ENCODE measurements at regions not wholly inside any gene's neighbourhood (a gene's known extent, or its start where the extent isn't known, plus 50 kb on each side); places are given as distances from the start of the nearest gene placed in this dataset.
"Not testable (repeated sequence)": the region's sequence is repeated elsewhere in the genome, so short reads cannot be mapped to it uniquely, and the experiment has no call there.

GRCh38 chr20:40016392-40016791 is 672.6 kb downstream of the MAFB start:
- peaks cover 8% of the 10 kb centered on the region for H3K4me1 Mint-ChIP-seq (ENCODE audit: low read depth)
- H3K36me3 Mint-ChIP-seq (ENCODE audit: insufficient read depth) = no peaks in the 10 kb centered on the region
- no peak overlapping the region for H3K4me3 Mint-ChIP-seq (ENCODE audit: low read depth)
- no peak for TF ChIP-seq CTCF (IDR thresholded peaks at IDR 0.05; ENCODE audit: unreplicated experiment)
- no peak overlapping the region for H3K27ac Mint-ChIP-seq
- H3K9me3 Mint-ChIP-seq (ENCODE audit: low read depth) = no peaks in the 10 kb centered on the region
- no peak for DNase-seq (ENCODE audit: low spot score, unreplicated experiment)
- no peaks in the 10 kb centered on the region for H3K27me3 Mint-ChIP-seq

- H3K4me3 Mint-ChIP-seq (ENCODE audit: low read depth); H3K27me3 Mint-ChIP-seq; H3K27ac Mint-ChIP-seq; H3K9me3 Mint-ChIP-seq (ENCODE audit: low read depth); H3K4me1 Mint-ChIP-seq (ENCODE audit: low read depth); DNase-seq (ENCODE audit: low spot score, unreplicated experiment); H3K36me3 Mint-ChIP-seq (ENCODE audit: insufficient read depth): not testable (repeated sequence)
Observed at GRCh38 chr20:40012026-40012425, 677.0 kb downstream of the MAFB start.

- Mint-ChIP-seq H3K27me3 (no peaks in the 10 kb centered on the region), H3K36me3 (ENCODE audit: insufficient read depth) (no peaks in the 10 kb centered on the region), H3K27ac (no peak overlapping the region), H3K4me3 (ENCODE audit: low read depth) (no peak overlapping the region), H3K9me3 (ENCODE audit: low read depth) (no peaks in the 10 kb centered on the region), H3K4me1 (ENCODE audit: low read depth) (peaks cover 8% of the 10 kb centered on the region)
- DNase-seq (ENCODE audit: low spot score, unreplicated experiment) = no peak
- no peak for TF ChIP-seq CTCF (IDR thresholded peaks at IDR 0.05; ENCODE audit: unreplicated experiment)
Observed at GRCh38 chr20:40010483-40010882, 678.6 kb downstream of the MAFB start.

GRCh38 chr20:40009542-40009941 is 679.5 kb downstream of the MAFB start:
- no peaks in the 10 kb centered on the region for H3K36me3 Mint-ChIP-seq (ENCODE audit: insufficient read depth)
- H3K27me3 Mint-ChIP-seq = no peaks in the 10 kb centered on the region
- H3K4me1 Mint-ChIP-seq (ENCODE audit: low read depth) = peaks cover 8% of the 10 kb centered on the region
- no peak for DNase-seq (ENCODE audit: low spot score, unreplicated experiment)
- no peaks in the 10 kb centered on the region for H3K9me3 Mint-ChIP-seq (ENCODE audit: low read depth)
- no peak for TF ChIP-seq CTCF (IDR thresholded peaks at IDR 0.05; ENCODE audit: unreplicated experiment)
- H3K4me3 Mint-ChIP-seq (ENCODE audit: low read depth) = no peak overlapping the region
- H3K27ac Mint-ChIP-seq = no peak overlapping the region

GRCh38 chr20:40008177-40008576 is 680.9 kb downstream of the MAFB start:
- Mint-ChIP-seq H3K36me3 (ENCODE audit: insufficient read depth) (no peaks in the 10 kb centered on the region), H3K4me3 (ENCODE audit: low read depth) (no peak overlapping the region), H3K27me3 (no peaks in the 10 kb centered on the region), H3K27ac (no peak overlapping the region), H3K9me3 (ENCODE audit: low read depth) (no peaks in the 10 kb centered on the region), H3K4me1 (ENCODE audit: low read depth) (peaks cover 10% of the 10 kb centered on the region)
- no peak for TF ChIP-seq CTCF (IDR thresholded peaks at IDR 0.05; ENCODE audit: unreplicated experiment)
- DNase-seq (ENCODE audit: low spot score, unreplicated experiment) = no peak

GRCh38 chr20:40006168-40006860 is 682.7 kb downstream of the MAFB start:
- TF ChIP-seq CTCF (IDR thresholded peaks at IDR 0.05; ENCODE audit: unreplicated experiment) = no peak
- Mint-ChIP-seq H3K36me3 (ENCODE audit: insufficient read depth) (no peaks in the 10 kb centered on the region), H3K27me3 (no peaks in the 10 kb centered on the region), H3K9me3 (ENCODE audit: low read depth) (no peaks in the 10 kb centered on the region), H3K4me1 (ENCODE audit: low read depth) (peaks cover 11% of the 10 kb centered on the region), H3K27ac (no peak overlapping the region), H3K4me3 (ENCODE audit: low read depth) (no peak overlapping the region)
- no peak for DNase-seq (ENCODE audit: low spot score, unreplicated experiment)

- H3K4me1 Mint-ChIP-seq (ENCODE audit: low read depth) = peaks cover 11% of the 10 kb centered on the region
- not testable (repeated sequence) for DNase-seq (ENCODE audit: low spot score, unreplicated experiment); H3K27me3 Mint-ChIP-seq; H3K4me3 Mint-ChIP-seq (ENCODE audit: low read depth); H3K27ac Mint-ChIP-seq; H3K36me3 Mint-ChIP-seq (ENCODE audit: insufficient read depth); H3K9me3 Mint-ChIP-seq (ENCODE audit: low read depth)
Observed at GRCh38 chr20:40004092-40004491, 684.9 kb downstream of the MAFB start.

Data from progenitor cell of endocrine pancreas (in vitro differentiated cells).